C1 segment of cervical spinal cord (tissue), 14 donors: ENCODE measurements at regions not wholly inside any gene's neighbourhood (a gene's known extent, or its start where the extent isn't known, plus 50 kb on each side); places are given as distances from the start of the nearest gene placed in this dataset.

ENCODE experiments used
- DNase-seq, 14 donors: peaks; one replicate each; lab custom pipeline; 2025; lab: John Stamatoyannopoulos, UW

DNA sequence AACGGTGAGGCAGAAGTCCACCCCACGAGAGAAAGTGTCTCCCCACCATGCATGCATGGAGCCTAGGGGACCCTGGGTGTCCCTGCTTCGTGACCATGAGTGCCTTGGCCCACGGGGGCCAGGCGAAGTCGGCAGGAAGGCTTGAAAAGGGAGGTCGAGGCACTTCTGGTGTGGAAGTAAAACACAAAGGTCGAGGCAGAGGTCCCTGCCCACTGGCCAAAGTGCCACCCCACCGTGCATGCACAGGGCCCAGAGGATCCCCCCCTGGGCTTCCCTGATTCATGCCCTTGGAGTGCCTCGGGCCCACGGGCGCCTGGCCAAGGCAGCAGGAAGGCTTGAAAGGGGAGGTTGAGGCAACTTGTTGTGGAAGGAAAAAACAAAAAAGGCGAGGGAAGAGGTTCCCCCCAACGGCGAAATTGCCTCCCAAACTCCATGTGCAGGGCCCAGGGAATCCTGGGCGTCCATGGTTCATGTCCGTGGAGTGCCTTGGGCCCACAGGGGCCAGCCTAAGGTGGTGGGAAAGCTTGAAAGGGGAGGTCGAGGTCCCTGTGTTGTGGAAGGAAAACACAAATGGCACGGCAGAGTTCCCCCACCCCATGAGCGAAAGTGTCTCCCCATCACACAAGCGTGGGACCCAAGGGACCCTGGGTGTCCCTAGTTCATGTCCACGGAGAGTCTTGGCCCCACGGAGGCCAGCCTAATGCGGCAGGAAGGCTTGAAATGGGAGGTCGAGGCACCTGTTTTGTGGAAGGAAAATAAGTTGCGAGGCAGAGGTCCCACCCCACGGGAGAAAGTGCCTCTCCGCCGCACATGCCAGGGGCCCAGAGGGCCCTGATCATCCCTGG, 372.1 kb downstream of the ALG10 start:
- no peak for DNase-seq

DNA sequence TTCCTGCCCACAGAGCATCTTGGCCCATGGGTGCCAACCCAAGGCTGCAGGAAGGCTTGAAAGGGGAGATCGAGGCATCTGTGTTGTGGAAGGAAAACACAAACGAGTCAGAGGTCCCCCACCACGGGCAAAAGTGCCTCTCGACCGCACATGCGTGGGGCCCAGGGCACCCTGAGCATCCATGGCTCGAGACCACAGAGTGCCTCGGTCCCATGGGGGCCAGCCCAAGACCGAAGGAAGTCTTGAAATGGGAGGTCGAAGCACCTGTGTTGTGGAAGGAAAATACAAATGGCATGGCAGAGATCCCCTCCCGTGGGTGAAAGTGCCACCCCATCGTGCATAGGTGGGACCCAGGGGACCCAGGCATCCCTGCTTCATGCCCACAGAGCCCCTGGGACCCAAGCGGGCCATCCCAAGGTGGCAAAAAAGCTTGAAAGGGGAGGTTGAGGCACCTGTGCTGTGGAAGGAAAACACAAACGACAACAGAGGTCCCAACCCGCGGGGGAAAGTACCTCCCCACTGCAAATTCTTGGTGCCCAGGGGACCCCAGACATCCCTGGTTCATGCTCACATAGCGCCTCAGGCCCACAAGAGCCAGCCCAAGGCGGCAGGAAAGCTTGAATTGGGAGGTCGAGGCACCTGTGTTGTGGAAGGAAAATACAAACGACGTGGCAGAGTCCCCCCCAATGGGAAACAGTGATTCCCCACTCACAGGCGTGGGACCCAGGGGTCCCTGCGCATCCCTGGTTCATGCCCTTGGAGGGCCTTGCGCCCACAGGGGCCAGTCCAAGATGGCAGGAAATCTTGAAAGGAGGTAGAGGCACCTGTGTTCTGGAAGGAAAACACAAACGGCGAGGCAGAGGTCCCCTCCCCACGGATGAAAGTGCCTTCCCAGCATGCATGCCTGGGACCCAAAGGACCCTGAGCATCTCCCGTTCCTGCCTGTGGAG, 373.0 kb downstream of the ALG10 start:
- no peak for DNase-seq

DNA sequence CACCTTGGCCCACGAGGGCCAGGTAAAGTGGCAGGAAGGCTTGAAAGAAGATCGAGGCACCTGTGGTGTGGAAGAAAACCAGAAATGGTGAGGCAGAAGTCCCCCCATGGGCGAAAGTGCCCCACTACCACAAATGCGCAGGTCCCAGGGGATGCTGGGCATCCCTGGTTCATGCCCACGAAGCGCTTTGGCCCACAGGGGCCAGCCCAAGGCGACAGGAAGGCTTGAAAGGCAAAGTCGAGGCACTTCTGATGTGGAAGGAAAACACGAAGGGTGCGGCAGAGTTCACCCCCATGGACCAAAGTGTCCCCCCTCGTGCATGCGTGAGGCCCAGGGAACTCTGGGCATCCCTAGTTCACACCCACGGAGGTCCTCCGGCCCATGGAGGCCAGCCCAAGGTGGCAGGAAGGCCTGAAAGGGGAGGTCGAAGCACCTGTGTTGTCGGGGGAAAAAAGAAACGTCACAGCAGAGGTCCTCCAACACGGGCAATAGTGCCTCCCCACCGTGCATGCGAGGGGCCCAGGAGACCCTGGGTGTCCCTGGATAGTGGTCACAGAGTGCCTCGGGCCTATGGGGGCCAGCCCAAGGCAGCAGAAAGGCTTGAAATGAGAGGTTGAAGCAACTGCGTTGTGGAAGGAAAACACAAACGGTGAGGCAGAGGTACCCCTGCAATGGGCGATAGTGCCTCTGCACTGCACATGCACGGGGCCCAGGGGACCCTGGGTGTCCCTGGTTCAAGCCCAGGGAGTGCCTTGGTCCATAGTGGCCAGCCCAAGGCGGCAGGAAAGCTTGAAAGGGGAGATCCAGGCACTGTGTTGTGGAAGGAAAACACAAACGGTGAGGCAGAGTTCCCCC, 373.9 kb downstream of the ALG10 start:
- DNase-seq: no peak

DNA sequence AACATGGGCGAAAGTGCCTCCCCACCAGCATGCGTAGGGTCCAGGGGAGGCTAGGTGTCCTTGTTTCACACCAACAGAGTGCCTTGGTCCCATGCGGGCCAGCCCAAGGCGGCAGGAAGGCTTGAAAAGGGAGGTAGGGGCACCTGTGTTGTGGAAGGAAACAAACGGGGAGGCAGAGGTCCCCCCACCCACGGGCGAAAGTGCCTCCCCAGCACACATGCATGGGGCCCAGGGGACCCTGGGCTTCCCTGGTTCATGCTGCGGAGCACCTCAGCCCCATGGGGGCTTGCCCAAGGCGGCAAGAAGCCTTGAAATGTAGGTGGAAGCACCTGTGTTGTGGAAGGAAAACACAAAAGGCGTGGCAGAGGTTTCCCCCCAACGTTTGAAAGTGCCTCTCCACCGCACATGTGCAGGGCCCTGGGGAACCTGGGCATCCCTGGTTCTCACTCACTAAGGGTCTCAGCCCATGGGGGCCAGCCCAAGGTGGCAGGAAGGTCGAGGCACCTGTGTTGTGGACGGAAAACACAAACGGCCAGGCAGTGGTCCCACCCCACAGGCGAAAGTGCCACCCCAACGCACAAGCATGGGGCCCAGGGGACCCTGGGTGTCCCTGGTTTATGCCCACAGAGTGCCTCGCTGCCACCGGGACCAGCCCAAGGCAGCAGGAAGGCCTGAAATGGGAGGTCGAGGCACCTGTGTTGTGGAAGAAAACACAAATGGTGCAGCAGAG, 374.7 kb downstream of the ALG10 start:
- no peak for DNase-seq

DNA sequence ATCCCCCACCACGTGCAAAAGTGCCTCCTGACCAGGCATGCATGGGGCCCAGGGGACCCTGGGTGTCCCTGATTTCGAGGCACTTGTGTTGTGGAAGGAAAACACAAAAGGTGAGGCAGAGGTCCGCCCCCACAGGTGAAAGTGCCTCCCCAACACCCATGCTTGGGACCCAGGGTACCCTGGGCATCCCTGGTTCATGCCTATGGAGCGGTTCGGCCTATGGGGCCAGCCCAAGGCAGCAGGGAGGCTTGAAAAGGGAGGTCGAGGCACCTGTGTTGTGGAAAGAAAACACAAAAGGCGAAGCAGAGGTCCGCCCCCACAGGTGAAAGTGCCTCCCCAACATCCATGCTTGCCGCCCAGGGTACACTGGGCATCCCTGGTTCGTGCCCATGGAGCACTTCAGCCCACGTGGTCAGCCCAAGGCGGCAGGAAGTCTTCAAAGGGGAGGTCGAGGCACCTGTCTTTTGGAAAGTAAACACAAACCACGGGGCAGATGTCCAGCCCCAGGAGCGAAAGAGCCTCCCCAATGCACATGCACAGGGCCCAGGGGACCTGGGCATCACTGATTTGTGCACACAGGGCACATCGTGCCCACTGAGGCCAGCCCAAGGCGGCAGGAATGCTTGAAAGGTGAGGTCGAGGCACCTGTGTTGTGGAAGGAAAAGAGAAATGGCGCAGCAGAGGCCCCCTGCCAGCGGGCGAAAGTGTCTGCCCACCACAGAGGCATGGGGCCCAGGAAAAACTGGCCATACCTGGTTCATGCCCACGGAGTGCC, 375.5 kb downstream of the ALG10 start:
- no peak for DNase-seq

DNA sequence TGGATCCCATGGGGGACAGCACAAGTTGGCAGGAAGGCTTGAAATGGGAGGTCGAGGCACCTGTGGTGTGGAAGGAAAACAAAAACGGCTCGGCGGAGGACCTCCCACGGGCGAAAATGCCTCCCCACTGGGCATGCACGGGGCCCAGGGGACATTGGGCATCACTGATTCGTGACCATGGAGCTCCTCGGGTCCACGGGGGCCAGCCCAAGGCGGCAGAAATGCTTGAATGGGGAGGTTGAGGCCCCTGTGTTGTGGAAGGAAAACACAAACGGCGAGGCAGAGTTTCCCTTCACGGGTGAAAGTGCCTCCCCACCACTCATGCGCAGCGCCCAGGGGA, 376.0 kb downstream of the ALG10 start:
- no peak for DNase-seq

DNA sequence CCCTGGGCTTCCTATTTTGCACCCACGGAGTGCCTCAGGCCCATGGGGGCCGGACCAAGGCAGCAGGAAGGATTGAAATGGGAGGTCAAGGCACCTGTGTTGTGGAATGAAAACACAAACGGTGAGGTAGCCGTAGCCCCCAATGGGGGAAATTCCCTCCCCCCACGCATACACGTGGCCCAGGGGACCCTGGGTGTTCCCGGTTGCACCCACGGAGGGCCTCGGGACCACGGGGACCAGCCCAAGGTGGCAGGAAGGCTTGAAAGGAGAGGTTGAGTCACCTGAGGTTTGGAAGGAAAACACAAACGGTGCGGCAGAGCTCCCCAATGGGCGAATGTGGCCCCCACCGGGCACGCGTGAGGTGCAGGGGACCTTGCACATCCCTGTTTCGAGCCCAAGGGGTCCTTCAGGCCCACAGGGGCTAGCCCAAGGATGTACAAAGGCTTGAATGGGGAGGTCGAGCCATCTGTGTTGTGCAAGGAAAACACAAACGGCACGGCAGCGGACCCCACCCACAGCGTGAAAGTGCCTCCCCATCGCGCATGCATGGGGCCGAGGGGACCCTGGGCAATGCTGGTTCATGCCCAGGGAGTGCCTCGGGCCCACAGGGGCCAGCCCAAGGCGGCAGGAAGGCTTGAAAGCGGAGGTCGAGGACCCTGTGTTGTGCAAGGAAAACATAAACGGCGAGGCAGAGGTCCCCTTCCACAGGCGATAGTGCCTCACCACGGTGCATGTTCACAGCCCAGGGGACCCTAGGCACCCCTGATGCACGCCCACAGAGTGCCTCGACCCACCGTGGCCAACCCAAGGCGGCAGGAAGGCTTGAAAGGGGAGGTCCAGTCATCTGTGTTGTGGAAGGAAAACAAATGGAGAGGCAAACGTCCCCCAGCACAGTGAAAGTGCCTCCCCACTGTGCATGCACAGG, 376.7 kb downstream of the ALG10 start:
- DNase-seq: no peak

DNA sequence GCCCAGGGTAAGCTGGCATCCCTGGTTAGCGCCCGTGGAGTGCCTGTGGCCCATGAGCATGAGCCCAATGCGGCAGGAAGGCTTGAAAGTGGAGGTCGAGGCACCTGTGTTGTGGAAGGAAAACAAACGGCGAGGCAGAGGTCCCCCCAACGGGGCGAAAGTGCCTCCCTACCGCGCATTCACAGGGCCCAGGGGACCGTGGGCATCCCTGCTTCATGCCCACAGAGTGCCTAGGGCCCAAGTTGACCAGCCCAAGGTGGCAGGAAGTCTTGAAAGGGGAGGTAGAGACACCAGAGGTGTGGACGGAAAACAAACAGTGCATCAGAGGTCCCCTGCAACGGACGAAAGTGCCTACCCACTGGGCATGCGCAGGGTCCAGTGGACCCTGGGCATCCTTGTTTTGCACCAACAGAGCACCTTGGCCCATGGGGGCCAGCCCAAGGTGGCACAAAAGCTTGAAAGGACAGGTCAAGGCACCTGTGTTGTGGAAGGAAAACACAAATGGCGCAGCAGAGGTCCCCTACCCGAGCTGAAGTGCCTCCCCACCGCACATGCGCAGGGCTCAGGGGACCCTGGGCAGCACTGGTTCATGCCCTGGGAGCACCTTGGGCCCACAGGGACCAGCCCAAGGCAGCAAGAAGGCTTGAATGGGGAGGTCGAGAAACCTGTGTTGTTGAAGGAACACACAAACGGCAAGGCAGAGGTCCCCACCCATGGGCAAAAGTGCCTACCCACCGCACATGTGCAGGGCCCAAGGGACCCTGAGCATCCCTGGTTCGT, 377.5 kb downstream of the ALG10 start:
- DNase-seq: no peak

DNA sequence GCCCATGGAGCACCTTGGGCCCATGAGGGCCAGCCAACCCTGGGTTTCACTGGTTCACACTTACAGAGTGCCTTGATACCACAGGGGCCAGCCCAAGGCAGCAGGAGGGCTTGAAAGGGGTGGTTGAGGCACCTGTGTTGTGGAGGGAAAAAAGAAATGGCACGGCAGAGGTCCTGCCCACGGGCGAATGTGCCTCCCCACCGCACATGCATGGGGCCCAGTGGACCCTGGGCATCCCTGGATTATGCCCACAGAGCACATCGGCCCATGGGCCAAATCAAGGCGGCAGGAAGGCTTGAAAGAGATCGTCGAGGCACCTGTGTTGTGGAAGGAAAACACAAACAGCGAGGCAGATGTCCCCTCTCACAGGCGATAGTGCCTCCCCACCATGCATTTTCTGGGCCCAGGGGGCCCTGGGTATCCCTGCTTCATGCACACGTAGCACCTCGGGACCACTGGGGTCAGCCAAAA, 378.1 kb downstream of the ALG10 start:
- DNase-seq: no peak

DNA sequence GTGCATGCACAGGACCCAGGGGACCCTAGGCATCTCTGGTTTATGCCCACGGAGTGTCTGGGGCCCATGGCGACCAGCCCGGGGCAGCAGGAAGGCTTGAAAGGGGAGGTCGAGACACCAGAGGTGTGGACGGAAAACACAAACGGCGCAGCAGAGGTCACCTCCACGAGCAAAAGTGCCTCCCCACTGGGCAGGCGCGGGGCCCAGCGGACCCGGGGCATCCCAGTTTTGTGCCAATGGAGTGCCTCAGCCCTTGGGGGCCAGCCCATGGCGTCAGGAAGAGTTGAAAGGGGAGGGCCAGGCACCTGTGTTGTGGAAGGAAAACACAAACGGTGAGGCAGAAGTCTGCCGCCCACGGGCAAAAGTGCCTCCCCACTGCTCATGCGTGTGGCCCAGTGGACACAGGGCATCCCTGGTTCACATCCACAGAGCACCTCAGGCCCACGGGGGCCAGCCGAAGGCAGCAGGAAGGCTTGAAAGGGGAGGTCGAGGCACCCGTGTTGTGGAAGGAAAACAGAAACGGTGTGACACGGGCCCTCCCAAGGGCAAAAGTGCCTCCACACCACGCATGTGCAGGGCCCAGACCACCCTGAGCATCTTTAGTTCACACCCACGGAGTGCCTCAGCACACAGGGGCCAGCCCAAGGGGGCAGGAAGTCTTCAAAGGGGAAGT, 378.8 kb downstream of the ALG10 start:
- no peak for DNase-seq

DNA sequence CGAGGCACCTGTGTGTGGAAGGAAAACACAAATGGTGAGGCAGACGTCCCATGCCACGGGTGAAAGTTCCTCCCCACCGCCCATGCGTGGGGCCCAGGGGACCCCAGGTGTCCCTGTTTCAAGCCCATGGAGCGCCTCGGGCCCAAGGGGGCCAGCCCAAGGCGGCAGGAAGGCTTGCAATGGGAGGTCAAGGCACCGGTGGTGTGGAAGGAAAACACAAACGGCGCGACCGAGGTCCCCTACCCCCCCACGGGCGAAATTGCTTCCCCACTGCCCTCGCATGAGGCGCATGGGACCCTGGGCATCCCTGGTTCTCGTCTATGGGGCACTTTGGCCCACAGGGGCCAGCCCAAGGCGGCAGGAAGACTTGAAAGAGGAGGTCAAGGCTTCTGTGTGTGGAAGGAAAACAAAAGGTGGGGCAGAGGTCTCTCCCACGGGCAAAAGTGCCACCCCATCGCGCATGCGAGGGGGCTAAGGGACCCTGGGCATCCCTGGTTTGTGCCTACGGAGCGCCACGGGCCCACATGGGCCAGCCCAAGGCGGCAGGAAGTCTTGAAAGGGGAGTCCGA, 379.4 kb downstream of the ALG10 start:
- DNase-seq: no peak

DNA sequence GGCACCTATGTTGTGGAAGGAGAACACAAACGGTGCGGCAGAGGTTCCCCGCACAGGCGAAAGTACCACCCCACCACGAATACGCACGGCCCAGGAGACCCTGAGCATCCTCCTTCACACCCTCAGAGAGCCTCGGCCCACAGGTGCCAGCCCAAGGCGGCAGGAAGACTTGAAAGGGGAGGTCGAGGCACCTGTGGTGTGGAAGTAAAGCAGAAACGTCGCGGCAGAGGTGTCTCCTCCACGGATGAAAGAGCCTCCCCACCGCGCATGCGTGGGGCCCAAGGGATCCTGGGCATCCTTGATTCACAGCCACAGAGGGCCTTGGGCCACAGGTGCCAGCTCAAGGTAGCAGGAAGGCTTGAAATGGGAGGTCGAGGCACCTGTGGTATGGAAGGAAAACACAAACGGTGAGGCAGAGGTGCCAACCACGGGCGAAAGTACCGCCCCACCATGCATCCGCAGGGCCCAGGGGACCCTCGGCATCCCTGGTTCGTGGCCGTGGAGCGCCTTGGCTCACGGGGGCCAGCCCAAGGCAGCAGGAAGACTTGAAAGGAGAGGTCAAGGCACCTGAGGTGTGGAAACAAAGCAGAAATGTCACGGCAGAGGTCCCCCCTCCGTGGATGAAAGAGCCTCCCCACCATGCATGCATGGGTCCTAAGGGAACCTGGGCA, 380.1 kb downstream of the ALG10 start:
- DNase-seq: no peak

DNA sequence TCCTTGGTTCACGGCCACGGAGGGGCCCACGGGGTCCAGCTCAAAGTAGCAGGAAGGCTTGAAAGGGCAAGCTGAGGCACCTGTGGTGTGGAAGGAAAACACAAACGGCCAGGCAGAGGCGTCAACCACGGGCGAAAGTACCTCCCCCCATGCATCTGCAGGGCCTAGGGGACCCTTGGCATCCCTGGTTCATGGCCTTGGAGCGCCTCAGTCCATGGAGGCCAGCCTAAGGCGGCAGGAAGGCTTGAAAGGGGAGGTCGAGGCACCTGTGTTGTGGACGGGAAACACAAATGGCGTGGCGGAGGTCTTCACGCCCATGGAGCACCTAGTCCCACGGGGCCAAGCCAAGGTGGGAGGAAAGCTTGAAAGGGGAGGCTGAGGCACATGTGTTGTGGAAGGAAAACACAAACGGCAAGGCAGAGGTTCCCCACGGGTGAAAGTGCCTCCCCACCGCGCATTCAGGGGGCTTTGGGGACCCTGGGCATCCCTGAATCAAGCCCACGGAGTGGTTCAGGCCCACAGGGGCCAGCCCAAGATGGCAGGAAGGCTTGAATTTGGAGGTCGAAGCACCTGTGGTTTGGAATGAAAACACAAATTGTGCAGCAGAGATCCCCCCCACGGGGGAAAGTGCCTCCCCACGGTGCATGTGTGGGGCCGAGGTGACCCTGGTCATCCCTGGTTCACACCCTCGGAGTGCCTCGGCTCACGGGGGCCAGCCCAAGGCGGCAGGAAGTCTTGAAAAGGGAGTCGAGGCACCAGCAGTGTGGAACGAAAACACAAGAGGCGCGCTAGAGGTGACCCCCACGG, 380.8 kb downstream of the ALG10 start:
- no peak for DNase-seq

DNA sequence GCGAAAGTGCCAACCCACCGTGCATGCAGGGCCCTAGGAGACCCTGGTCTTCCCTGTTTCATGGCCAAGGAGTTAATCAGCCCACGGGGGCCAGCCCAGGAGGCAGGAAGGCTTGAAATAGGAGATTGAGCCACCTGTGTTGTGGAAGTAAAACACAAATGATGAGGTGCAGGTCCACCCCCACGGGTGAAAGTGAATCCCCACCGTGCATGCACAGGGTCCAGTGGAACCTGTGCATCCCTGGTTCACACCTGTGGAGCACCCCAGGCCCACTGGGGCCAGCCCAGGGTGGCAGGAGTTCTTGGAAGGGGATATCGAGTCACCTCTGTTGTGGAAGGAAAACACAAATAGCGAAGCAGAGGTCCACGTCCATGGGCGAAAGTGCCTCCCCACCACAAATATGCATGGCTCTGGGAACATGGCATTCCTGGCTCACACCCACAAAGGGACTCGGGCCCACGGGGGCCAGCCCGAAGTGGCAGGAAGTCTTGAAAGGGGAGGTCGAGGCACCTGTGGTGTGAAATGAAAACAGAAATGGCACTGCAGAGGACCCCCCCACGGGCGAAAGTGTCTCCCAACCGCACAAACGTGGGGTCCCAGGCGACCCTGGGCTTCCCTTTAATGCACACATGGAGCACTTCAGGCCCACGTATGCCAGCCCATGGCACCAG, 381.5 kb downstream of the ALG10 start:
- no peak for DNase-seq
